Loucy (cell line): ENCODE measurements at regions not wholly inside any gene's neighbourhood (a gene's known extent, or its start where the extent isn't known, plus 50 kb on each side); places are given as distances from the start of the nearest gene placed in this dataset.

Experiments
- CTCF ChIP-seq: fragments of 200-600 bp; sonication (generic); conservative IDR thresholded peaks from 2 replicates; pipeline ENCODE4 v1.5.1; 2014; ENCODE audit warnings: mild to moderate bottlenecking, antibody characterized with exemption, low read length
- EZH2phosphoT487 ChIP-seq: fragments of 200-600 bp; IDR thresholded peaks from 2 replicates; pipeline ENCODE4 v1.6.1; 2018; ENCODE audit warnings: antibody characterized with exemption, mild to moderate bottlenecking, moderate library complexity, borderline replicate concordance

GRCh38 chr3:144301863-144302262, 330.2 kb downstream of the DIPK2A start:
- TF ChIP-seq CTCF (no peak), EZH2phosphoT487 (no peak)
